ENCODE measurements at regions not wholly inside any gene's neighbourhood (a gene's known extent, or its start where the extent isn't known, plus 50 kb on each side); places are given as distances from the start of the nearest gene placed in this dataset.

GRCh38 chr10:125343118-125343925, 183.0 kb upstream of the CTBP2 start:
- TF ChIP-seq CTCF (IDR thresholded peaks at IDR 0.05 in 8 of 11, conservative IDR thresholded peaks at IDR 0.05 in 3 of 11) (peak in 9 of 11 experiments; percentile 35 to 63 (median 56)), POLR2AphosphoS5 (IDR thresholded peaks at IDR 0.05) (no peak)
